ENCODE measurements at regions not wholly inside any gene's neighbourhood (a gene's known extent, or its start where the extent isn't known, plus 50 kb on each side); places are given as distances from the start of the nearest gene placed in this dataset.

DNA sequence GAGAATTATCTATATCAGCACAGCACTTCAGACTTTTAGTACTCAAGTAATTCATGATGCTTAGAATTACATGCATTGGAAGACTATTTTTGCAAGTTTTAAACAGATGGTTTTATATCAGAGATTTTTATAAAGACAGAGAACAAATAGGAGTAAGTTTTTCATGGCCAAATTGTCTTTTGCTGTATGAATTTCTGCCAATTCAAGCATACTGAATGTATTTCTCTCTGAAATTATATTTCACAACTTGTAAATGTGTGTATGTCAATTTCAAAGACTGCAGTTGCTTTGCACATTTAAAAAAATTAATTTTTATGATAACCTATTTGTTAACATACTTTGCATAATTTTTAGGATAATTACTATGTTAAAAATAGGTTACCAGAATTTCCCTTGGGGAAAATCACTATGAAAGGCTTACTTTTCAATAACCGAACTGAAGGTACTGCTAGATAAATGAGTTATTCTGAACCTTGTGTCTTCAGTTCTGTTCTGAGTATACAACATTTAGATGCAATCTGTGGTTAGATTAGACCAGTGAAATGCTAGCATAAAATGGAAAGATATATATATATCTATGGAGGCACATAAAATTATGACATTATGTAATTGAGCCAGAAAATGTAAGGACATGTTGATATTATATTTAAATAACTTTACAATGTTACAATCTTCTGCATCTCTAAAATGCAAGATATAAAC is 1344.2 kb upstream of the PABPC4L start (continued):
- TF ChIP-seq, protein P1, sequence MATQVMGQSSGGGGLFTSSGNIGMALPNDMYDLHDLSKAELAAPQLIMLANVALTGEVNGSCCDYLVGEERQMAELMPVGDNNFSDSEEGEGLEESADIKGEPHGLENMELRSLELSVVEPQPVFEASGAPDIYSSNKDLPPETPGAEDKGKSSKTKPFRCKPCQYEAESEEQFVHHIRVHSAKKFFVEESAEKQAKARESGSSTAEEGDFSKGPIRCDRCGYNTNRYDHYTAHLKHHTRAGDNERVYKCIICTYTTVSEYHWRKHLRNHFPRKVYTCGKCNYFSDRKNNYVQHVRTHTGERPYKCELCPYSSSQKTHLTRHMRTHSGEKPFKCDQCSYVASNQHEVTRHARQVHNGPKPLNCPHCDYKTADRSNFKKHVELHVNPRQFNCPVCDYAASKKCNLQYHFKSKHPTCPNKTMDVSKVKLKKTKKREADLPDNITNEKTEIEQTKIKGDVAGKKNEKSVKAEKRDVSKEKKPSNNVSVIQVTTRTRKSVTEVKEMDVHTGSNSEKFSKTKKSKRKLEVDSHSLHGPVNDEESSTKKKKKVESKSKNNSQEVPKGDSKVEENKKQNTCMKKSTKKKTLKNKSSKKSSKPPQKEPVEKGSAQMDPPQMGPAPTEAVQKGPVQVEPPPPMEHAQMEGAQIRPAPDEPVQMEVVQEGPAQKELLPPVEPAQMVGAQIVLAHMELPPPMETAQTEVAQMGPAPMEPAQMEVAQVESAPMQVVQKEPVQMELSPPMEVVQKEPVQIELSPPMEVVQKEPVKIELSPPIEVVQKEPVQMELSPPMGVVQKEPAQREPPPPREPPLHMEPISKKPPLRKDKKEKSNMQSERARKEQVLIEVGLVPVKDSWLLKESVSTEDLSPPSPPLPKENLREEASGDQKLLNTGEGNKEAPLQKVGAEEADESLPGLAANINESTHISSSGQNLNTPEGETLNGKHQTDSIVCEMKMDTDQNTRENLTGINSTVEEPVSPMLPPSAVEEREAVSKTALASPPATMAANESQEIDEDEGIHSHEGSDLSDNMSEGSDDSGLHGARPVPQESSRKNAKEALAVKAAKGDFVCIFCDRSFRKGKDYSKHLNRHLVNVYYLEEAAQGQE (IDR thresholded peaks at IDR 0.05; ENCODE audit: unreplicated experiment): no peak
- no peak for TF ChIP-seq POLR2AphosphoS5 (IDR thresholded peaks at IDR 0.05; ENCODE audit: low read depth)
- no peak for TF ChIP-seq ZNF331 (CRISPR knock-in tag; IDR thresholded peaks at IDR 0.05; ENCODE audit: low read depth)

DNA sequence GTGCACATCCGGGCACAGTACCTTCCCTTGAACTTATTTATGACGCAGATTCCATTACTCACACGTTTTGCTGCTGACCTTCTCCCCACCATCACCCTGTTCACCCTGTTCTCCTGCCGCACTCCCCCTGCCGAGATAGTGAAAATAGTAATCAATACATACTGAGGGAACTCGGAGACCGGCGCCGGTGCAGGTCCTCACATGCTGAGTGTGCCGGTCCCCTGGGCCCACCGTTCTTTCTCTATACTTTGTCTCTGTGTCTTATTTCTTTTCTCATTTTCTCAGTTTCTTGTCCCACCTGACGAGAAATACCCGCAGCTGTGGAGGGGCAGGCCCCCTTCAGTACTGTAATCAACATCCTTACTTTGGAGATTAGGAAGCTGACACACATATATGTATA is 1337.1 kb upstream of the PABPC4L start:
- 0 out of 3 replicates have a peak, but pooled peaks cover 4% of the 10 kb centered on the region for H3K9me3 Mint-ChIP-seq

More for the DNA sequence above, 1337.1 kb upstream of the PABPC4L start:
- Histone ChIP-seq H3K27me3 (ENCODE audit: insufficient read depth) (no peaks in the 10 kb centered on the region), H3K4me2 (no peak overlapping the region), H3K9me2 (ENCODE audit: insufficient read depth) (no peaks in the 10 kb centered on the region), H3K4me1 (ENCODE audit: insufficient read depth) (no peaks in the 10 kb centered on the region), H3K79me2 (replicated peaks; ENCODE audit: insufficient read depth) (no peaks in the 10 kb centered on the region), H3K36me3 (ENCODE audit: insufficient read depth) (no peaks in the 10 kb centered on the region), H2AFZ (no peak overlapping the region), H3F3A (replicated peaks; ENCODE audit: low read depth) (no peaks in the 10 kb centered on the region), H3K27ac (ENCODE audit: low read depth) (no peak overlapping the region), H3K4me3 (no peak overlapping the region), H4K20me1 (replicated peaks; ENCODE audit: insufficient read depth) (no peaks in the 10 kb centered on the region)
- DNase-seq (ENCODE audit: low spot score) (no peak), ATAC-seq (no peak)
- Mint-ChIP-seq H3K4me3 (no peak overlapping the region), H3K27ac (no peak overlapping the region), H3K27me3 (ENCODE audit: insufficient read depth, low read depth, poor library complexity) (peaks cover 2% of the 10 kb centered on the region), H3K4me1 (no peaks in the 10 kb centered on the region), H3K36me3 (ENCODE audit: low read depth) (no peaks in the 10 kb centered on the region)
- TF ChIP-seq EZH2phosphoT487 (IDR thresholded peaks at IDR 0.05; ENCODE audit: unreplicated experiment) (no peak), JUNB (IDR thresholded peaks at IDR 0.05; ENCODE audit: unreplicated experiment) (no peak), NANOG (IDR thresholded peaks at IDR 0.05; ENCODE audit: borderline replicate concordance) (no peak)
- TF ChIP-seq, protein P2, sequence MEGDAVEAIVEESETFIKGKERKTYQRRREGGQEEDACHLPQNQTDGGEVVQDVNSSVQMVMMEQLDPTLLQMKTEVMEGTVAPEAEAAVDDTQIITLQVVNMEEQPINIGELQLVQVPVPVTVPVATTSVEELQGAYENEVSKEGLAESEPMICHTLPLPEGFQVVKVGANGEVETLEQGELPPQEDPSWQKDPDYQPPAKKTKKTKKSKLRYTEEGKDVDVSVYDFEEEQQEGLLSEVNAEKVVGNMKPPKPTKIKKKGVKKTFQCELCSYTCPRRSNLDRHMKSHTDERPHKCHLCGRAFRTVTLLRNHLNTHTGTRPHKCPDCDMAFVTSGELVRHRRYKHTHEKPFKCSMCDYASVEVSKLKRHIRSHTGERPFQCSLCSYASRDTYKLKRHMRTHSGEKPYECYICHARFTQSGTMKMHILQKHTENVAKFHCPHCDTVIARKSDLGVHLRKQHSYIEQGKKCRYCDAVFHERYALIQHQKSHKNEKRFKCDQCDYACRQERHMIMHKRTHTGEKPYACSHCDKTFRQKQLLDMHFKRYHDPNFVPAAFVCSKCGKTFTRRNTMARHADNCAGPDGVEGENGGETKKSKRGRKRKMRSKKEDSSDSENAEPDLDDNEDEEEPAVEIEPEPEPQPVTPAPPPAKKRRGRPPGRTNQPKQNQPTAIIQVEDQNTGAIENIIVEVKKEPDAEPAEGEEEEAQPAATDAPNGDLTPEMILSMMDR (conservative IDR thresholded peaks at IDR 0.05; ENCODE audit: low read depth in 2 of 2): no peak
- TF ChIP-seq, protein P1 (IDR thresholded peaks at IDR 0.05; ENCODE audit: unreplicated experiment): no peak
